ENCODE measurements at regions not wholly inside any gene's neighbourhood (a gene's known extent, or its start where the extent isn't known, plus 50 kb on each side); places are given as distances from the start of the nearest gene placed in this dataset.
"Not testable (repeated sequence)": the region's sequence is repeated elsewhere in the genome, so short reads cannot be mapped to it uniquely, and the experiment has no call there.

GRCh38 chr21:26238646-26239045 is 68.1 kb upstream of the APP start:
- no peak for DNase-seq (ENCODE audit: extremely low spot score)
- POLR2A ChIA-PET = no interaction called here
- TF ChIP-seq ZNF384 (IDR thresholded peaks at IDR 0.05) (no peak), HDGF (IDR thresholded peaks at IDR 0.05; ENCODE audit: borderline replicate concordance) (no peak), ARNT (IDR thresholded peaks at IDR 0.05) (no peak), CTBP1 (IDR thresholded peaks at IDR 0.05; ENCODE audit: borderline replicate concordance) (no peak), FOXA1 (IDR thresholded peaks at IDR 0.05) (no peak), PKNOX1 (IDR thresholded peaks at IDR 0.05) (no peak), BHLHE40 (IDR thresholded peaks at IDR 0.05; ENCODE audit: borderline replicate concordance) (no peak), LEF1 (IDR thresholded peaks at IDR 0.05; ENCODE audit: borderline replicate concordance) (no peak), L3MBTL2 (conservative IDR thresholded peaks at IDR 0.05) (no peak), NFRKB (IDR thresholded peaks at IDR 0.05) (no peak), SUZ12 (IDR thresholded peaks at IDR 0.05) (no peak), FOXK2 (IDR thresholded peaks at IDR 0.05) (no peak)
- CTCF ChIA-PET = no interaction called here

- ChIA-PET POLR2A (no interaction called here), CTCF (no interaction called here)
- no peak for TF ChIP-seq FOXK2 (IDR thresholded peaks at IDR 0.05)
- TF ChIP-seq HDGF (IDR thresholded peaks at IDR 0.05; ENCODE audit: borderline replicate concordance) = no peak
- no peak for TF ChIP-seq ZNF384 (IDR thresholded peaks at IDR 0.05)
- no peak for TF ChIP-seq L3MBTL2 (conservative IDR thresholded peaks at IDR 0.05)
- TF ChIP-seq FOXM1 (IDR thresholded peaks at IDR 0.05; ENCODE audit: borderline replicate concordance) = no peak
- TF ChIP-seq NFRKB (IDR thresholded peaks at IDR 0.05) = no peak
- TF ChIP-seq SP1 (IDR thresholded peaks at IDR 0.05) = no peak
- TF ChIP-seq ARNT (IDR thresholded peaks at IDR 0.05) = no peak
- no peak for TF ChIP-seq LEF1 (IDR thresholded peaks at IDR 0.05; ENCODE audit: borderline replicate concordance)
- no peak for TF ChIP-seq SUZ12 (IDR thresholded peaks at IDR 0.05)
- TF ChIP-seq TARDBP (IDR thresholded peaks at IDR 0.05) = no peak
- no peak for TF ChIP-seq FOXA1 (IDR thresholded peaks at IDR 0.05)
- TF ChIP-seq CTBP1 (IDR thresholded peaks at IDR 0.05; ENCODE audit: borderline replicate concordance) = no peak
- no peak for TF ChIP-seq PKNOX1 (IDR thresholded peaks at IDR 0.05)
- no peak for TF ChIP-seq BHLHE40 (IDR thresholded peaks at IDR 0.05; ENCODE audit: borderline replicate concordance)
- TF ChIP-seq ELF4 (IDR thresholded peaks at IDR 0.05) = no peak
- DNase-seq (ENCODE audit: extremely low spot score) = no peak
Observed at GRCh38 chr21:26236281-26236680, 65.7 kb upstream of the APP start.

- POLR2A ChIA-PET; CTCF ChIA-PET; DNase-seq (ENCODE audit: extremely low spot score): not testable (repeated sequence)
Observed at GRCh38 chr21:26233297-26233696, 62.7 kb upstream of the APP start.

- CTCF ChIA-PET; POLR2A ChIA-PET; DNase-seq (ENCODE audit: extremely low spot score): not testable (repeated sequence)
Observed at GRCh38 chr21:26232491-26232890, 61.9 kb upstream of the APP start.

GRCh38 chr21:26227130-26227529 is 56.6 kb upstream of the APP start:
- POLR2A ChIA-PET = no interaction called here
- CTCF ChIA-PET = no interaction called here
- no peak for DNase-seq (ENCODE audit: extremely low spot score)
- TF ChIP-seq FOXM1 (IDR thresholded peaks at IDR 0.05; ENCODE audit: borderline replicate concordance) (no peak), NFRKB (IDR thresholded peaks at IDR 0.05) (no peak), ZNF384 (IDR thresholded peaks at IDR 0.05) (no peak), ARNT (IDR thresholded peaks at IDR 0.05) (no peak), CTBP1 (IDR thresholded peaks at IDR 0.05; ENCODE audit: borderline replicate concordance) (no peak), TARDBP (IDR thresholded peaks at IDR 0.05) (no peak), FOXK2 (IDR thresholded peaks at IDR 0.05) (no peak), HDGF (IDR thresholded peaks at IDR 0.05; ENCODE audit: borderline replicate concordance) (no peak)

GRCh38 chr21:26226724-26227123 is 56.2 kb upstream of the APP start:
- DNase-seq (ENCODE audit: extremely low spot score) = no peak
- no peak for TF ChIP-seq FOXK2 (IDR thresholded peaks at IDR 0.05)
- TF ChIP-seq L3MBTL2 (conservative IDR thresholded peaks at IDR 0.05) = no peak
- TF ChIP-seq ARNT (IDR thresholded peaks at IDR 0.05) = no peak
- TF ChIP-seq ELF4 (IDR thresholded peaks at IDR 0.05) = no peak
- no peak for TF ChIP-seq PKNOX1 (IDR thresholded peaks at IDR 0.05)
- TF ChIP-seq LEF1 (IDR thresholded peaks at IDR 0.05; ENCODE audit: borderline replicate concordance) = no peak
- TF ChIP-seq ZNF384 (IDR thresholded peaks at IDR 0.05) = no peak
- CTCF ChIA-PET = interaction anchor here (0.6 kb wide), 1 partner anchor 56 kb away, joined by 3 read pairs; the partner anchor contains the start of gene APP
- POLR2A ChIA-PET = no interaction called here

- ChIA-PET POLR2A (no interaction called here), CTCF (no interaction called here)
- no peak for TF ChIP-seq ELF4 (IDR thresholded peaks at IDR 0.05)
- DNase-seq (ENCODE audit: extremely low spot score) = no peak
Observed at GRCh38 chr21:26225046-26225445, 54.5 kb upstream of the APP start.

GRCh38 chr21:26224366-26224765 is 53.8 kb upstream of the APP start:
- no peak for TF ChIP-seq BHLHE40 (IDR thresholded peaks at IDR 0.05; ENCODE audit: borderline replicate concordance)
- TF ChIP-seq SUZ12 (IDR thresholded peaks at IDR 0.05) = no peak
- TF ChIP-seq FOXA1 (IDR thresholded peaks at IDR 0.05) = no peak
- no peak for TF ChIP-seq TARDBP (IDR thresholded peaks at IDR 0.05)
- TF ChIP-seq FOXK2 (IDR thresholded peaks at IDR 0.05) = no peak
- TF ChIP-seq SP1 (IDR thresholded peaks at IDR 0.05) = no peak
- no peak for TF ChIP-seq FOXM1 (IDR thresholded peaks at IDR 0.05; ENCODE audit: borderline replicate concordance)
- TF ChIP-seq ZNF384 (IDR thresholded peaks at IDR 0.05) = no peak
- TF ChIP-seq PKNOX1 (IDR thresholded peaks at IDR 0.05) = no peak
- no peak for TF ChIP-seq HDGF (IDR thresholded peaks at IDR 0.05; ENCODE audit: borderline replicate concordance)
- TF ChIP-seq ELF4 (IDR thresholded peaks at IDR 0.05) = no peak
- TF ChIP-seq L3MBTL2 (conservative IDR thresholded peaks at IDR 0.05) = no peak
- no peak for TF ChIP-seq CTBP1 (IDR thresholded peaks at IDR 0.05; ENCODE audit: borderline replicate concordance)
- no peak for DNase-seq (ENCODE audit: extremely low spot score)
- POLR2A ChIA-PET = no interaction called here
- CTCF ChIA-PET = no interaction called here
